Activated CD8-positive, alpha-beta T cell treated with anti-CD3 and anti-CD28 coated beads for 36 hours (primary cell): ENCODE measurements at regions not wholly inside any gene's neighbourhood (a gene's known extent, or its start where the extent isn't known, plus 50 kb on each side); places are given as distances from the start of the nearest gene placed in this dataset.
"Not testable (repeated sequence)": the region's sequence is repeated elsewhere in the genome, so short reads cannot be mapped to it uniquely, and the experiment has no call there.

Experiments
- ATAC-seq: fragments of 200-7000 bp; cut with Tn5 transposase; one replicate; pipeline ENCODE4 v1.10.0; 2021; ENCODE audit warnings: mild to moderate bottlenecking, moderate library complexity
- CTCF ChIA-PET: fragments of 350-600 bp; sonication (Branson Sonifier 250); formaldehyde crosslinking; loops from one replicate; lab custom pipeline; 2021; ENCODE audit warnings: antibody characterized with exemption; lab: Charles Lee
- POLR2A ChIA-PET: fragments of 350-600 bp; sonication (Branson Sonifier 250); formaldehyde crosslinking; loops from one replicate; lab custom pipeline; 2021; ENCODE audit warnings: antibody characterized with exemption; lab: Charles Lee
- DNase-seq: peaks from one replicate; pipeline ENCODE4 v3.0.0-alpha.2; 2020
- H3K27ac Mint-ChIP-seq: one replicate; pipeline ENCODE4 v1.8.0; 2021; ENCODE audit warnings: mild to moderate bottlenecking, mixed read lengths
- H3K27me3 Mint-ChIP-seq: one replicate; pipeline ENCODE4 v1.8.0; 2021; ENCODE audit warnings: mixed read lengths
- H3K36me3 Mint-ChIP-seq: one replicate; pipeline ENCODE4 v1.8.0; 2021; ENCODE audit warnings: low read depth, mixed read lengths
- H3K4me1 Mint-ChIP-seq: one replicate; pipeline ENCODE4 v1.8.0; 2021; ENCODE audit warnings: low read depth, mixed read lengths
- H3K4me3 Mint-ChIP-seq: one replicate; pipeline ENCODE4 v1.8.0; 2021; ENCODE audit warnings: mild to moderate bottlenecking, moderate library complexity, mixed read lengths
- H3K9me3 Mint-ChIP-seq: one replicate; pipeline ENCODE4 v1.8.0; 2021; ENCODE audit warnings: mixed read lengths
- intact Hi-C: fragments of 100-400 bp; cut with micrococcal nuclease; formaldehyde crosslinking; loops from one replicate; pipeline ENCODE4 v1.10.0; 2022
- TF ChIP-seq, protein P1 (sequence below): fragments of 200-600 bp; IDR thresholded peaks from one replicate; pipeline ENCODE4 v1.8.0; 2022; ENCODE audit warnings: antibody characterized with exemption, mild to moderate bottlenecking

DNA sequence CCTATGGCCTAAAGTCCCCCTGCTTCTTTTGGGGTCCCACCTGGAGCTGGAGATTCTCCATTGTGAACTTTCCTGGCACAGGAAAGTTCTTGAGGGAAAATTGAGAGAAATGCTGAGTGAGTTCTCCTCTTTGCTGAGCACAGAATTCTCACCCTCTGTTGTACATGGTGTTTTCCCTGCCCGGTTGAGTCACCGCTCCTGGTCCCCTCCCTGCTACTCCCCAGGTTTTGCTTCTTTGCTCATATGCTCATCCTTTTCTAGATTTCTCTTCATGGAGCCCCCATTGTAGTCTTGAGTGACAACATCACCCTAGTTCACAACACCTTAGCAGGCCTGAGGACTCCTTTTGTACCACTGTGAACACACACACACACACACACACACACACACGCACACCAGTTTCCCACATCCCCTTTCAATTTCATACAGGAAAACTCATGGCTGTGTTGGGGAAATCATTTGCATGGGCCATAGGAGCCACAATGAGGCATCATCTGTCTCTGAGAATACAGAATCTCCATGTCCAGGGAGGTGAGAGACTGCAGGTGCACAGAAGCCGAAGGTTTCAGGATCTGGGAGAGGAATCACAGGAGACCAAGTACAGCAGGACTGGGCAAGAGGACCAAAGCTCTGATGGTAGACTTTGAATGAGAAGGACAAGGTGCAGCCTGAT, 585.3 kb downstream of the GOLGA6L6 start:
- ATAC-seq (no peak), DNase-seq (no peak)
- H3K4me3 Mint-ChIP-seq = no peak overlapping the region
- TF ChIP-seq, protein P1, sequence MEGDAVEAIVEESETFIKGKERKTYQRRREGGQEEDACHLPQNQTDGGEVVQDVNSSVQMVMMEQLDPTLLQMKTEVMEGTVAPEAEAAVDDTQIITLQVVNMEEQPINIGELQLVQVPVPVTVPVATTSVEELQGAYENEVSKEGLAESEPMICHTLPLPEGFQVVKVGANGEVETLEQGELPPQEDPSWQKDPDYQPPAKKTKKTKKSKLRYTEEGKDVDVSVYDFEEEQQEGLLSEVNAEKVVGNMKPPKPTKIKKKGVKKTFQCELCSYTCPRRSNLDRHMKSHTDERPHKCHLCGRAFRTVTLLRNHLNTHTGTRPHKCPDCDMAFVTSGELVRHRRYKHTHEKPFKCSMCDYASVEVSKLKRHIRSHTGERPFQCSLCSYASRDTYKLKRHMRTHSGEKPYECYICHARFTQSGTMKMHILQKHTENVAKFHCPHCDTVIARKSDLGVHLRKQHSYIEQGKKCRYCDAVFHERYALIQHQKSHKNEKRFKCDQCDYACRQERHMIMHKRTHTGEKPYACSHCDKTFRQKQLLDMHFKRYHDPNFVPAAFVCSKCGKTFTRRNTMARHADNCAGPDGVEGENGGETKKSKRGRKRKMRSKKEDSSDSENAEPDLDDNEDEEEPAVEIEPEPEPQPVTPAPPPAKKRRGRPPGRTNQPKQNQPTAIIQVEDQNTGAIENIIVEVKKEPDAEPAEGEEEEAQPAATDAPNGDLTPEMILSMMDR = no peak
- peaks cover 4% of the 10 kb centered on the region for H3K9me3 Mint-ChIP-seq
- H3K4me1 Mint-ChIP-seq = no peaks in the 10 kb centered on the region
- CTCF ChIA-PET = no interaction called here
- no peak overlapping the region for H3K27ac Mint-ChIP-seq
- POLR2A ChIA-PET = no interaction called here
- no peaks in the 10 kb centered on the region for H3K36me3 Mint-ChIP-seq
- no peaks in the 10 kb centered on the region for H3K27me3 Mint-ChIP-seq
- intact Hi-C loops = no loop called here

DNA sequence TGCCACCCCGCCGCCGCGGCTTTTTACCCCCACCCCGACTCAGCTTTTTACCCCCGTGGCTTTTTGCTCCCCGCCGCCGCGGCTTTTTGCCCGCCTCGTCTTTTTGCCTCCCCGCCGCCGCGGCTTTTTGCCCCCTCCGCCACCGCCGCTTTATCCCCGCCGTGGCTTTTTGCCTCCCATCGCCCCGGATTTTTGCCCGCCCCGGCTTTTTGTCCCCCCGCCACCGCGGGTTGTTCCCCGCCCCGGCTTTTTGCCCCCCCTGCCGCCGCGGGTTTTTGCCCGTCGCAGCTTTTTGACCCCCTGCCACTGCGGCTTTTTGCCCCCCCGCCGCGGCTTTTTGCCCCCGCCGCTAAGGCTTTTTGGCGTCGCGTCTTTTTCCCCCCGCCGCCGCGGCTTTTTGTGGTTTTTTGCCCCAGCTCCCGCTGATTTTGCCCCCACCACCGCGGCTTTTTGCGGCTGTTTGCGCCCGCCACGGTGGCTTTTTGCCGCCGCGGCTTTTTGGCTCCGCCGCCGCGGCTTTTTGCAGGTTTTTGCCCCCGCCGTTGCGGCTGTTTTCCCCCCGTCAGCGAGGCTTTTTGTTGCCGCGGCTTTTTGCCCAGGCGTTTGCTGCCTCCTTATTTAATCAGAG, 597.2 kb downstream of the GOLGA6L6 start:
- peaks cover 7% of the 10 kb centered on the region for H3K9me3 Mint-ChIP-seq
- H3K36me3 Mint-ChIP-seq = peaks cover 3% of the 10 kb centered on the region
- TF ChIP-seq, protein P1 = no peak
- CTCF ChIA-PET = no interaction called here
- H3K4me3 Mint-ChIP-seq = no peak overlapping the region
- no peaks in the 10 kb centered on the region for H3K4me1 Mint-ChIP-seq
- intact Hi-C loops = no loop called here
- H3K27me3 Mint-ChIP-seq = peaks cover 10% of the 10 kb centered on the region
- ATAC-seq (no peak), DNase-seq (no peak)
- no peak overlapping the region for H3K27ac Mint-ChIP-seq
- POLR2A ChIA-PET = no interaction called here

DNA sequence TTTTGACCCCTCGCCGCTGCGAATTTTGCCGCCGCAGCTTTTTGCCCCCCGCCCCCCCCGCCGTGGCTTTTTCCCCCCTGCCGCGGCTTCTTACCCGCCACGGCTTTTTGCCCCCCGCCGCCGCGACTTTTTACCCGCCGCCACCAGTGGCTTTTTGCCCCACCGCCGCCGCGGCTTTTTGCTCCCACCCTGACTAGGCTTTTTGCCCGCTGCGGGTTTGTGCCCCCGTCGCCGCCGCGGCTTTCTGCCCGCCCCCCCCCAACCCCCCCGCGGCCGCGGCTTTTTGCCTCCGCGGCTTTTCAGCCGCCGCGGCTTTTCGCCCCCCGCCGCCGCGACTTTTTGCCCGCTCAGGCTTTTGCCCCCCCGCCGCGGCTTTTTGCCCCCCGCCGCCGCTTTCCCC, 598.1 kb downstream of the GOLGA6L6 start:
- no peak overlapping the region for H3K27ac Mint-ChIP-seq
- peaks cover 10% of the 10 kb centered on the region for H3K27me3 Mint-ChIP-seq
- no peak for ATAC-seq

DNA sequence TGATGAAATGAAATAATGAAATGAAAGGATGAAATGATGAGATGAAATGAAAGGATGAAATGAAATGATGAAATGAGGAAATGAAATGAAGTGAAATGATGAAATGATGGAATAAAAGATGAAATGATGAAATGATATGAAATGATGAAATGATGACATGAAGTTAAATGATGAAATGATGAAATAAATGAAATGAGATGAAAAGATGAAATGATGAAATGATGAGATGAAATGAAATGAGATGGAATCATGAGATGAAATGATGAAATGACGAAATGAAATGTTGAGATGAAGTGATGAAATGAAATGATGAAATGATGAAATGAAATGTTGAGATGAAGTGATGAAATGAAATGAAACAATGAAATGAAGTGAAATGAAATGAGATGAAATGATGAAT, 638.3 kb downstream of the GOLGA6L6 start:
- intact Hi-C loops, POLR2A ChIA-PET, DNase-seq, H3K4me3 Mint-ChIP-seq, H3K27ac Mint-ChIP-seq, H3K27me3 Mint-ChIP-seq, CTCF ChIA-PET, ATAC-seq, H3K4me1 Mint-ChIP-seq, H3K36me3 Mint-ChIP-seq: not testable (repeated sequence)
- H3K9me3 Mint-ChIP-seq = peaks cover 24% of the 10 kb centered on the region

More for the DNA sequence above, 598.1 kb downstream of the GOLGA6L6 start:
- no peak for DNase-seq
- CTCF ChIA-PET = no interaction called here
- no peak overlapping the region for H3K4me3 Mint-ChIP-seq
- TF ChIP-seq, protein P1 = no peak
- intact Hi-C loops = no loop called here
- H3K36me3 Mint-ChIP-seq = peaks cover 3% of the 10 kb centered on the region
- peaks cover 7% of the 10 kb centered on the region for H3K9me3 Mint-ChIP-seq
- POLR2A ChIA-PET = no interaction called here
- no peaks in the 10 kb centered on the region for H3K4me1 Mint-ChIP-seq

DNA sequence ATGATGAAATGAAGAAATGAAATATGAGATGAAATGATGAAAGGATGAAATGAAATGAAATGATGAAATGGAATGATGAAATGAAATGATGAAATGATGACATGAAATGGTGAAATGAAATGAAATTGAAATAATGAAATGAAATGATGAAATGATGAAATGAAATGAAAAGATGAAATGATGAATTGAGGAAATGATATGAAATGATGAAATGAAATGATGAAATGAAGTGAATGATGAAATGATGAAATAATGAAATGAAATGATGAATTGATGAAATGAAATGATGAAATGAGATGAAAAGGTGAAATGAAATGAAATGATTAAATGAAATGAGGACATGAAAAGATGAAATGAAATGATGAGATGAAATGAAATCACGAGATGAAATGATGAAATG, 639.2 kb downstream of the GOLGA6L6 start:
- intact Hi-C loops, POLR2A ChIA-PET, CTCF ChIA-PET, DNase-seq, ATAC-seq, H3K27me3 Mint-ChIP-seq, H3K4me3 Mint-ChIP-seq, H3K27ac Mint-ChIP-seq, H3K36me3 Mint-ChIP-seq, H3K4me1 Mint-ChIP-seq: not testable (repeated sequence)
- H3K9me3 Mint-ChIP-seq = peaks cover 26% of the 10 kb centered on the region

DNA sequence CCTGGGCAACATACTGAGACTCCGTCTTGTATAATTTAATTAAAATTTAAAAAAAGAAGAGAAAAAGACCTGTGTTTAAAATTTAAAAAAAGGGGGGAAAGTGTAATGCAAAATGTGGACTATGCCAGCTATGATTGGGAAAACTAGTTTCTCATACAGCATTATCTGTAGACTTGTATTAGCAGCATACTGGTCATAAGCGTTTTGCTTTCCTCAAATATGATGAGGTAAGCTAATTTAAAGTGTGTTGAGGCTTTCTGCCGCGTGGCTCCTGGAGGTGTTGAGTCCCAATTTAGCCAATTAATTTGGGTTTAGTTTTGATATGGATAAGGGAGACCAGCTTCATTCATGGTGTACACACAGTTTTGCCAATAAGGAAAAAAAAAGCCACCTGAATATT, 640.2 kb downstream of the GOLGA6L6 start:
- intact Hi-C loops, POLR2A ChIA-PET, CTCF ChIA-PET, DNase-seq, H3K27ac Mint-ChIP-seq, H3K27me3 Mint-ChIP-seq, H3K4me1 Mint-ChIP-seq, H3K4me3 Mint-ChIP-seq, ATAC-seq, H3K36me3 Mint-ChIP-seq: not testable (repeated sequence)
- H3K9me3 Mint-ChIP-seq = peaks cover 28% of the 10 kb centered on the region
